Keratinocyte (primary cell): ENCODE measurements at regions not wholly inside any gene's neighbourhood (a gene's known extent, or its start where the extent isn't known, plus 50 kb on each side); places are given as distances from the start of the nearest gene placed in this dataset.

Experiments used
- DNase-seq: peaks from one replicate; pipeline ENCODE4 v3.0.0-alpha.2; 2011; ENCODE audit warnings: low read depth, missing footprints, low spot score
- FAIRE-seq: peaks from 2 replicates; lab custom pipeline; 2011; peaks lifted over from hg19 to GRCh38; lab: Jason Lieb, UNC
- H2AFZ ChIP-seq: 2 replicates; pipeline ENCODE4 v1.6.0; 2012; ENCODE audit warnings: low read length, control low read depth, inconsistent platforms; ENCODE audit not compliant: control insufficient read depth
- H3K27ac ChIP-seq: 2 replicates; pipeline ENCODE4 v1.5.1; 2011; ENCODE audit warnings: low read length; ENCODE audit not compliant: control insufficient read depth, insufficient read depth
- H3K27me3 ChIP-seq: 3 replicates; pipeline ENCODE4 v1.6.0; 2011; ENCODE audit warnings: low read length; ENCODE audit not compliant: control insufficient read depth, insufficient read depth; ENCODE audit errors: extremely low read depth
- H3K36me3 ChIP-seq, 2 experiments: 2 replicates in 1 of 2; 3 replicates in 1 of 2; pipeline ENCODE4 v1.5.1; 2011; ENCODE audit warnings: low read length in 2 of 2, mild to moderate bottlenecking in 1 of 2; ENCODE audit not compliant: control insufficient read depth in 2 of 2, insufficient read depth in 2 of 2; ENCODE audit errors: extremely low read depth in 1 of 2
- H3K4me1 ChIP-seq: 3 replicates; pipeline ENCODE4 v1.5.1; 2011; ENCODE audit warnings: low read length; ENCODE audit not compliant: control insufficient read depth, insufficient read depth; ENCODE audit errors: extremely low read depth
- H3K4me2 ChIP-seq: 3 replicates; pipeline ENCODE4 v1.6.0; 2011; ENCODE audit warnings: low read depth, low read length; ENCODE audit not compliant: control insufficient read depth, insufficient read depth; ENCODE audit errors: extremely low read depth
- H3K4me3 ChIP-seq, 3 experiments: fragments of 200-600 bp in 1 of 3; sonication (generic) in 1 of 3; 2 replicates in 2 of 3; 3 replicates in 1 of 3; pipeline ENCODE4 v1.5.1; 2011 to 2016; ENCODE audit warnings: low read length in 3 of 3, mild to moderate bottlenecking in 3 of 3, control low read depth in 2 of 3, inconsistent platforms in 1 of 3, low read depth in 1 of 3, mixed read lengths in 1 of 3, mixed run types in 1 of 3, moderate library complexity in 1 of 3; ENCODE audit not compliant: control insufficient read depth in 2 of 3, insufficient read depth in 2 of 3; ENCODE audit errors: extremely low read depth in 1 of 3
- H3K79me2 ChIP-seq: 2 replicates; pipeline ENCODE4 v1.6.0; 2012; ENCODE audit warnings: low read length; ENCODE audit not compliant: control insufficient read depth, insufficient read depth
- H3K9ac ChIP-seq: 3 replicates; pipeline ENCODE4 v1.6.0; 2011; ENCODE audit warnings: low read length; ENCODE audit not compliant: control insufficient read depth, insufficient read depth; ENCODE audit errors: extremely low read depth
- H3K9me1 ChIP-seq: 3 replicates; pipeline ENCODE4 v1.6.0; 2011; ENCODE audit warnings: low read length; ENCODE audit not compliant: control insufficient read depth, insufficient read depth; ENCODE audit errors: extremely low read depth
- H3K9me3 ChIP-seq: 2 replicates; pipeline ENCODE4 v1.5.1; 2012; ENCODE audit warnings: low read depth, low read length; ENCODE audit not compliant: control insufficient read depth
- H4K20me1 ChIP-seq: 3 replicates; pipeline ENCODE4 v1.6.0; 2011; ENCODE audit warnings: low read length; ENCODE audit not compliant: control insufficient read depth, insufficient read depth; ENCODE audit errors: extremely low read depth
- EZH2 ChIP-seq: IDR thresholded peaks from one replicate; pipeline ENCODE4 v1.6.1; 2012; ENCODE audit warnings: inconsistent platforms, mild to moderate bottlenecking, low read length, moderate library complexity
- dilution Hi-C: fragments of 300-500 bp; cut with MboI; formaldehyde crosslinking; loops from one replicate; pipeline ENCODE4 v1.7.0; 2020; ENCODE audit warnings: low sequenced_read_pairs; ENCODE audit not compliant: extremely low pct_ligation_motif_present
- TF ChIP-seq, protein P1 (sequence below), 3 experiments: IDR thresholded peaks in 1 of 3; conservative IDR thresholded peaks in 1 of 3; optimal IDR thresholded peaks in 1 of 3; 2 replicates in 2 of 3; 3 replicates in 1 of 3; pipeline versions ENCODE3 to v1.5.1; 2011; ENCODE audit warnings: low read length in 3 of 3, mild to moderate bottlenecking in 3 of 3, moderate library complexity in 2 of 3, control low read depth in 1 of 3, inconsistent platforms in 1 of 3; ENCODE audit not compliant: insufficient read depth in 2 of 3; ENCODE audit errors: extremely low read depth in 1 of 3

DNA sequence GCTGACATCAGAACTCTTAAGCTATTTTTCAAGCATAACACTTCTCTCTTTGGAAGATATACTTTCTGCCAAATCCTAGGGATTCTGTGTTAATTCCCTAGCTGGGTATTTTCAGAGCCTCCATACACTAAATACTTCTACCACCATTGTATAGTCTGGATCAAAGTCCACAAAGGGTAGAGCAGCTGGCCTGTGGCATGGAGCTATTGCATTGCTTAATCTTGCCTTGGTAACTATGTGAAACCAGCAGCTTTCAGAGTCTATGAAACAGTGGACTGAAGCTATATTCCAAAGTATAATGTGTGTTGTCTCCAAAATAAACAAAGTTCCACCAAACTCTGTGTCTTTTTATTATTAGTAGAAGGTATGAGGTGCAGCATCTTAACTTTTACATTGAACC, 296.9 kb upstream of the CDH19 start:
- Histone ChIP-seq H3K27me3 (no peaks in the 10 kb centered on the region), H3K4me1 (no peaks in the 10 kb centered on the region), H4K20me1 (no peaks in the 10 kb centered on the region), H2AFZ (no peak overlapping the region), H3K79me2 (no peaks in the 10 kb centered on the region), H3K27ac (no peak overlapping the region), H3K9me3 (no peaks in the 10 kb centered on the region), H3K4me3 (no peak overlapping the region), H3K9ac (no peak overlapping the region), H3K36me3 (no peaks in the 10 kb centered on the region), H3K9me1 (no peaks in the 10 kb centered on the region), H3K4me2 (no peak overlapping the region)
- FAIRE-seq, result no peak
- TF ChIP-seq EZH2, result no peak
- TF ChIP-seq, protein P1, sequence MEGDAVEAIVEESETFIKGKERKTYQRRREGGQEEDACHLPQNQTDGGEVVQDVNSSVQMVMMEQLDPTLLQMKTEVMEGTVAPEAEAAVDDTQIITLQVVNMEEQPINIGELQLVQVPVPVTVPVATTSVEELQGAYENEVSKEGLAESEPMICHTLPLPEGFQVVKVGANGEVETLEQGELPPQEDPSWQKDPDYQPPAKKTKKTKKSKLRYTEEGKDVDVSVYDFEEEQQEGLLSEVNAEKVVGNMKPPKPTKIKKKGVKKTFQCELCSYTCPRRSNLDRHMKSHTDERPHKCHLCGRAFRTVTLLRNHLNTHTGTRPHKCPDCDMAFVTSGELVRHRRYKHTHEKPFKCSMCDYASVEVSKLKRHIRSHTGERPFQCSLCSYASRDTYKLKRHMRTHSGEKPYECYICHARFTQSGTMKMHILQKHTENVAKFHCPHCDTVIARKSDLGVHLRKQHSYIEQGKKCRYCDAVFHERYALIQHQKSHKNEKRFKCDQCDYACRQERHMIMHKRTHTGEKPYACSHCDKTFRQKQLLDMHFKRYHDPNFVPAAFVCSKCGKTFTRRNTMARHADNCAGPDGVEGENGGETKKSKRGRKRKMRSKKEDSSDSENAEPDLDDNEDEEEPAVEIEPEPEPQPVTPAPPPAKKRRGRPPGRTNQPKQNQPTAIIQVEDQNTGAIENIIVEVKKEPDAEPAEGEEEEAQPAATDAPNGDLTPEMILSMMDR (optimal IDR thresholded peaks at IDR 0.05 in 1 of 3, IDR thresholded peaks at IDR 0.05 in 1 of 3, conservative IDR thresholded peaks at IDR 0.05 in 1 of 3; ENCODE audit: extremely low read depth in 1 of 3, insufficient read depth in 2 of 3, low read length in 3 of 3), result no peak
- dilution Hi-C loops, result no loop called here
- DNase-seq, result no peak

DNA sequence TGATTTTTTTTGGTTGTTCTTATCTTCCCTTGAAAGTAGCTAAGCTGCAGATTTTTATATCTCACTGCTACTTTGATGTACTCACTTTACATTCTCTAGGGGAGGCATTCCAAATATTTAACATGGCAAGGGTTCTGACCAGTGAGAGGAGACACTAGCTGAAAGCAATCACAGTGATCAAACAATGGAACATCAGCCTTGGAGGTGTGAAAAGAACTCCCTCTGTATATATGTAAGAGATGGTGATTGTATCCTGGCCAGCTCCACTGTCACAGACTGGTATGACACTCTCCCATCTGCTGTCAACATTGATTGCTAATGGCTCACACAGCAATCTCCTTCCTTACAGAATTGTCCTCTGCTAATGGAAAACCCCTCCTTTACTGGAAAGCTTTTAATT, 291.7 kb upstream of the CDH19 start:
- no peak for DNase-seq
- no peak overlapping the region for H3K4me2 ChIP-seq
- no peak overlapping the region for H2AFZ ChIP-seq
- H4K20me1 ChIP-seq, result no peaks in the 10 kb centered on the region
- H3K27ac ChIP-seq, result no peak overlapping the region
- dilution Hi-C loops, result no loop called here
- H3K36me3 ChIP-seq, result no peaks in the 10 kb centered on the region
- TF ChIP-seq EZH2, result no peak
- TF ChIP-seq, protein P1 (optimal IDR thresholded peaks at IDR 0.05 in 1 of 3, IDR thresholded peaks at IDR 0.05 in 1 of 3, conservative IDR thresholded peaks at IDR 0.05 in 1 of 3; ENCODE audit: extremely low read depth in 1 of 3, insufficient read depth in 2 of 3, low read length in 3 of 3), result no peak
- H3K4me1 ChIP-seq, result no peaks in the 10 kb centered on the region
- no peak overlapping the region for H3K4me3 ChIP-seq
- no peak for FAIRE-seq
- H3K27me3 ChIP-seq, result no peaks in the 10 kb centered on the region
- no peaks in the 10 kb centered on the region for H3K9me3 ChIP-seq
- H3K79me2 ChIP-seq, result no peaks in the 10 kb centered on the region
- no peak overlapping the region for H3K9ac ChIP-seq
- no peaks in the 10 kb centered on the region for H3K9me1 ChIP-seq
